Spleen (tissue), 11 donors: ENCODE measurements at regions not wholly inside any gene's neighbourhood (a gene's known extent, or its start where the extent isn't known, plus 50 kb on each side); places are given as distances from the start of the nearest gene placed in this dataset.

Experiments
- DNase-seq: peaks from one replicate; pipeline ENCODE4 v3.0.0-alpha.2; 2020
- H3K27ac ChIP-seq, 8 donors: fragments of 200-600 bp; sonication (generic) in 7 of 8; 1 replicate in 4 of 8; 2 replicates in 4 of 8; pipeline versions ENCODE4 v1.5.0 to v1.8.0; 2016 to 2021; ENCODE audit warnings: inconsistent platforms in 4 of 8, mild to moderate bottlenecking in 4 of 8, moderate library complexity in 1 of 8
- H3K27me3 ChIP-seq, 7 donors: fragments of 200-600 bp; sonication (generic) in 6 of 7; replicated peaks in 1 of 7; 1 replicate in 4 of 7; 2 replicates in 3 of 7; pipeline versions ENCODE4 v1.5.0 to v1.8.0; 2016 to 2021; ENCODE audit warnings: inconsistent platforms in 3 of 7, mild to moderate bottlenecking in 1 of 7
- H3K36me3 ChIP-seq, 6 donors: fragments of 200-600 bp; sonication (generic) in 5 of 6; 1 replicate in 4 of 6; 2 replicates in 2 of 6; pipeline versions ENCODE4 v1.5.0 to v1.8.0; 2016 to 2021; ENCODE audit warnings: inconsistent platforms in 2 of 6
- H3K4me1 ChIP-seq, 6 donors: fragments of 200-600 bp; sonication (generic) in 5 of 6; 1 replicate in 3 of 6; 2 replicates in 3 of 6; pipeline versions ENCODE4 v1.5.0 to v1.8.0; 2016 to 2021; ENCODE audit warnings: inconsistent platforms in 3 of 6
- H3K4me3 ChIP-seq, 8 donors: fragments of 200-600 bp; sonication (generic) in 7 of 8; 1 replicate in 4 of 8; 2 replicates in 4 of 8; pipeline versions ENCODE4 v1.5.0 to v1.8.0; 2016 to 2021; ENCODE audit warnings: inconsistent platforms in 4 of 8, mild to moderate bottlenecking in 4 of 8, moderate library complexity in 2 of 8
- H3K9me3 ChIP-seq, 8 donors: fragments of 200-600 bp; sonication (generic) in 7 of 8; 1 replicate in 4 of 8; 2 replicates in 4 of 8; pipeline versions ENCODE4 v1.5.0 to v1.8.0; 2016 to 2021; ENCODE audit warnings: inconsistent platforms in 4 of 8
- POLR2A ChIP-seq, 3 donors: fragments of 450-650 bp; IDR thresholded peaks; one replicate each; pipeline ENCODE4 v1.5.1; 2017; ENCODE audit warnings: antibody characterized with exemption in 3 of 3, mild to moderate bottlenecking in 1 of 3
- POLR2AphosphoS5 ChIP-seq, 3 donors: sonication (generic); formaldehyde crosslinking; IDR thresholded peaks; one replicate each; pipeline ENCODE4 v1.5.1; 2017; ENCODE audit warnings: antibody characterized with exemption in 3 of 3
- WGBS, 5 donors: extraction: QIAGEN DNeasy Blood & Tissue Kit in 3 of 5; methylation state at CpG; one replicate each; pipeline versions ENCODE4 v1.1.5 to v1.1.7; 2013 to 2018; 5-methylcytosine and 5-hydroxymethylcytosine counted together
- intact Hi-C: fragments of 100-400 bp; cut with DNase I; formaldehyde crosslinking; loops from one replicate; pipeline ENCODE4 v1.15.0; 2023; ENCODE audit warnings: low total_unique reads
- TF ChIP-seq, protein P1 (sequence below), 11 experiments: fragments of 200-600 bp in 7 of 11; fragments of 450-650 bp in 4 of 11; sonication (generic) in 4 of 11; IDR thresholded peaks in 8 of 11; conservative IDR thresholded peaks in 3 of 11; 1 replicate in 7 of 11; 2 replicates in 4 of 11; pipeline versions ENCODE4 v1.4.0 to v1.8.0; 2016 to 2021; ENCODE audit warnings: antibody characterized with exemption in 11 of 11, inconsistent platforms in 4 of 11, mild to moderate bottlenecking in 1 of 11
- donor health status: healthy with polysubstance abuse.
- donor health status: DM: no; HTN: no; CAD: no; lungs with moderate emphysema.
- donor health status: DM: no; HTN: no; CAD: no.
- donor health status: Bipolar disorder and iron deficiency.
- donor health status: healthy.
- donor health status: DM: no; HTN: no; CAD: no.
- donor health status: DM: yes; HTN: yes; CAD: no.

DNA sequence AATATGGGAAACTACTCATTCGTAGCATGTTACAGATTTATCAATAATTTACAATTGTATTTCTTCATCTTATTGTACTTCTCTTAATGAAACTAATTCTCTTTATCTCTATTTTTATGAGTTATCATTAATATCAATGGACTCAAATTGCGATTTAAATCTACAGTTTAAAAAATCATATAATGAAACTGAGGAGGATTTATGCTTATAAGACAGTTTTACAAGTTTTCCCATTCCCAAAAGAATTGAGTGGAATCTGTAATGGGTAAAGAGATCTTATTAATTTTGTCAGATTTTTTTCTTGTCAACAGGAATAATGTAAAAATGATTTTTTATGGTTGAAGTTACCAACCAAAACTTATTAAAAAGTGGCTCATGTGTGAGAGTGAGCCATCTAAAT lies 468.0 kb downstream of the METTL4 start:
- no peak for TF ChIP-seq POLR2AphosphoS5 (IDR thresholded peaks at IDR 0.05)
- no peak for TF ChIP-seq POLR2A (IDR thresholded peaks at IDR 0.05)
- TF ChIP-seq, protein P1, sequence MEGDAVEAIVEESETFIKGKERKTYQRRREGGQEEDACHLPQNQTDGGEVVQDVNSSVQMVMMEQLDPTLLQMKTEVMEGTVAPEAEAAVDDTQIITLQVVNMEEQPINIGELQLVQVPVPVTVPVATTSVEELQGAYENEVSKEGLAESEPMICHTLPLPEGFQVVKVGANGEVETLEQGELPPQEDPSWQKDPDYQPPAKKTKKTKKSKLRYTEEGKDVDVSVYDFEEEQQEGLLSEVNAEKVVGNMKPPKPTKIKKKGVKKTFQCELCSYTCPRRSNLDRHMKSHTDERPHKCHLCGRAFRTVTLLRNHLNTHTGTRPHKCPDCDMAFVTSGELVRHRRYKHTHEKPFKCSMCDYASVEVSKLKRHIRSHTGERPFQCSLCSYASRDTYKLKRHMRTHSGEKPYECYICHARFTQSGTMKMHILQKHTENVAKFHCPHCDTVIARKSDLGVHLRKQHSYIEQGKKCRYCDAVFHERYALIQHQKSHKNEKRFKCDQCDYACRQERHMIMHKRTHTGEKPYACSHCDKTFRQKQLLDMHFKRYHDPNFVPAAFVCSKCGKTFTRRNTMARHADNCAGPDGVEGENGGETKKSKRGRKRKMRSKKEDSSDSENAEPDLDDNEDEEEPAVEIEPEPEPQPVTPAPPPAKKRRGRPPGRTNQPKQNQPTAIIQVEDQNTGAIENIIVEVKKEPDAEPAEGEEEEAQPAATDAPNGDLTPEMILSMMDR (IDR thresholded peaks at IDR 0.05 in 8 of 11, conservative IDR thresholded peaks at IDR 0.05 in 3 of 11), result no peak
- WGBS, 5 donors, result 81 to 90% (median 90%) methylated on average over 2 of the region's 2 CpGs

DNA sequence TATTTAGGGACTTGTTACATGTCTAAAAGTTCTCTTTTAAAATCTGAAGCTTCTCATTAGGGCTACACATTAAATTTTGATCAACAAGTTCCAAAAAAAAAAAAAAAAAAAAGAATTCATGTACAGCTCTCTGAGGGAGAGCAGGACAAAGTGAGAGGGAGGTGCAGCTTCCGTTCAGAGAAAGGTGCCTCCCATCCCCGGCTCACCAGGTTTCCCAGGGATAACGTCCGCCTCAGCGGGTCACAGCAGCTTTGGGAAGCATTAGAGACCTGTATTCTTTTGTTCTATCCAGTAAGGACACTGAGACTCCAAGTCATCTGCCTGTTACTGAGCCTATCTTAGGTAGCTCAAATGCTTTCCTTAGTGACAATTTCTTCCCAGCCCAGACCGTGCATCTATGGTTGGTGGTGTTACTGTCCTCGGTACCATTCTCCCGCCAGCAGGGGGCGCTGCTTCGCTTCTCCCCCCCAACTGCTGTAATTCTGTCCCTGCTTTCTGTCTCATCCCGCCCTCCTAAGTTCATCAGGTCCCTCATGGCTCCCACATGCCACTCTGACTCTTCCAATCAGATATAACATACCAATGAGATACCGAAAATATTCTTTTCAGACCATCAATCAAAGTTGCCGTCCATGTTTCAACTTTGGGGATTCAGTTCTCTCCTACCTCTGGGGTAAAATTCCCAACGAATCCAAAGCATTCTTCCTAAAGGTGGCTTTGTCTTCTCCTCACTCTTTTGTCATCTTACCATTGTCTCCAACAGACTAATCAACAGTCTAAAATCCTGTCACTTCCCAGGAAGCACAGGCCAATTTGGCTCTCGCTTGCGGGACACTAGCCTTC lies 466.5 kb downstream of the METTL4 start:
- intact Hi-C loops, result loop anchor here (10.0 kb wide), 2 partner anchors 120 to 440 kb away; no protein-coding TSS in a partner anchor
- no peak overlapping the region for H3K27ac ChIP-seq
- 47 to 52% (median 48%) methylated on average over 16 of the region's 16 CpGs for WGBS, 5 donors
- DNase-seq, result peak; percentile 80
- H3K36me3 ChIP-seq, result no peaks in the 10 kb centered on the region
- no peaks in the 10 kb centered on the region for H3K9me3 ChIP-seq
- H3K4me3 ChIP-seq, result no peak overlapping the region
- TF ChIP-seq POLR2A (IDR thresholded peaks at IDR 0.05) (no peak), POLR2AphosphoS5 (IDR thresholded peaks at IDR 0.05) (no peak)
- TF ChIP-seq, protein P1 (IDR thresholded peaks at IDR 0.05 in 8 of 11, conservative IDR thresholded peaks at IDR 0.05 in 3 of 11), result peak; percentile 30 to 75 (median 66)
- H3K27me3 ChIP-seq, result peaks cover 0 to 7% (median 0%) of the 10 kb centered on the region in 7 donors
- no peaks in the 10 kb centered on the region for H3K4me1 ChIP-seq

More for the DNA sequence above, 468.0 kb downstream of the METTL4 start:
- peaks cover 0 to 7% (median 0%) of the 10 kb centered on the region in 7 donors for H3K27me3 ChIP-seq
- intact Hi-C loops, result loop anchor here (10.0 kb wide), 2 partner anchors 122 to 442 kb away; no protein-coding TSS in a partner anchor
- H3K36me3 ChIP-seq, result no peaks in the 10 kb centered on the region
- no peaks in the 10 kb centered on the region for H3K9me3 ChIP-seq
- H3K27ac ChIP-seq, result no peak overlapping the region
- no peaks in the 10 kb centered on the region for H3K4me1 ChIP-seq
- DNase-seq, result no peak
- no peak overlapping the region for H3K4me3 ChIP-seq

DNA sequence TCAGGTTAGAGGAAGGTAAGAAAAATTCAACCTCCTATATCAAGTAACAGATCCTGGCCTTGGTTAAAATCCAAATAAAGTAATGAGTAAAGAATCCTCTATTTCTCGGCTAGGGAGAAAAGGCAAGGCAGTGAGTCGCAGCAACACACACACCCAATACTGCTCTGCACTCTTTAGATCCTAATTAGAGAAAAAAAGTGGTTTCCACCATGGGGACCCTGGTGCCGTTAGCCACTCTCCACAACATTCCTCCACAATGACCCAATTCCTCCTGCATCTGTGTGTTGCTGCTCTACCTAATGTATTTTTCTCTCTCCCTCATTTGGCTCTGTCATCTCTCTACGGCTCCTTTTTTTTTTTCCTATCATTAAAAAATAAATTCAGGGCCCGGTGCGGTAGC lies 462.7 kb downstream of the METTL4 start:
- H3K9me3 ChIP-seq, result no peaks in the 10 kb centered on the region
- intact Hi-C loops, result loop anchor here (10.0 kb wide), 2 partner anchors 116 to 436 kb away; no protein-coding TSS in a partner anchor
- H3K4me1 ChIP-seq, result no peaks in the 10 kb centered on the region
- 89 to 95% (median 93%) methylated on average over 6 of the region's 6 CpGs for WGBS, 5 donors
- no peak overlapping the region for H3K4me3 ChIP-seq
- DNase-seq, result no peak
- no peak overlapping the region for H3K27ac ChIP-seq
- peaks cover 0 to 25% (median 0%) of the 10 kb centered on the region in 7 donors for H3K27me3 ChIP-seq
- no peaks in the 10 kb centered on the region for H3K36me3 ChIP-seq
- TF ChIP-seq POLR2AphosphoS5 (IDR thresholded peaks at IDR 0.05) (no peak), POLR2A (IDR thresholded peaks at IDR 0.05) (no peak)
- TF ChIP-seq, protein P1 (IDR thresholded peaks at IDR 0.05 in 8 of 11, conservative IDR thresholded peaks at IDR 0.05 in 3 of 11), result no peak

DNA sequence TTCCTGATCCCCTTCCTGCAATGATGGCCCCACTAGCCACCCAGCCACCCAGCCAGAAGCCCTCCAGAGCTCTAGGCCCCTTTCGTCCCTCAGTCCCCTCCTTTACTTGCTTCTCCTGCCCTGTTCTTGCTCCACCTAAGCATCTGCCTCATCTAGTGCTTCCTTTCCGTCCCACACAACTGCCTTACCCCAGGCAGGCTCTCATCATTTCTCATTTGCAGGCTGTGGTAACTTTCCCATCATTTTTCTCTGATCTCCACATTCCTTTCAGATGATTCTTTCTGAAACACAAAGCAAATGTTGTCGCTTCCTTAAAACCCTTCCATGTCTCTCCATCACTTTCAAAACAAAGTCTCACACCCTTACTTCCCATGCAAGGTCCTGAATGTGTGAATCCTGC lies 459.8 kb downstream of the METTL4 start:
- no peak for DNase-seq
- intact Hi-C loops, result no loop called here
- Histone ChIP-seq H3K36me3 (no peaks in the 10 kb centered on the region), H3K4me1 (no peaks in the 10 kb centered on the region), H3K27me3 (peaks cover 0 to 33% (median 0%) of the 10 kb centered on the region in 7 donors), H3K9me3 (no peaks in the 10 kb centered on the region), H3K4me3 (no peak overlapping the region), H3K27ac (no peak overlapping the region)
- TF ChIP-seq POLR2AphosphoS5 (IDR thresholded peaks at IDR 0.05) (no peak), POLR2A (IDR thresholded peaks at IDR 0.05) (no peak)
- TF ChIP-seq, protein P1 (IDR thresholded peaks at IDR 0.05 in 8 of 11, conservative IDR thresholded peaks at IDR 0.05 in 3 of 11), result no peak
- WGBS, 5 donors, result 72 to 89% (median 86%) methylated on average over 3 of the region's 3 CpGs
